Parathyroid adenoma (tissue), 2 donors: ENCODE measurements at regions not wholly inside any gene's neighbourhood (a gene's known extent, or its start where the extent isn't known, plus 50 kb on each side); places are given as distances from the start of the nearest gene placed in this dataset.

ENCODE experiments used
- H2AFZ ChIP-seq: fragments of 300-600 bp; sonication (generic); one replicate; pipeline ENCODE4 v1.7.0; 2017; ENCODE audit warnings: antibody characterized with exemption, mild to moderate bottlenecking
- H3K27ac ChIP-seq: fragments of 300-600 bp; sonication (generic); one replicate; pipeline ENCODE4 v1.7.0; 2017
- H3K27me3 ChIP-seq: fragments of 300-600 bp; sonication (generic); one replicate; pipeline ENCODE4 v1.7.0; 2017; ENCODE audit warnings: low read length; ENCODE audit not compliant: control insufficient read depth, insufficient read depth
- H3K36me3 ChIP-seq: fragments of 300-600 bp; sonication (generic); one replicate; pipeline ENCODE4 v1.7.0; 2017; ENCODE audit warnings: low read length; ENCODE audit not compliant: control insufficient read depth, insufficient read depth
- H3K4me1 ChIP-seq: fragments of 300-600 bp; sonication (generic); one replicate; pipeline ENCODE4 v1.7.0; 2017; ENCODE audit warnings: control low read depth
- H3K4me2 ChIP-seq: fragments of 300-600 bp; sonication (generic); one replicate; pipeline ENCODE4 v1.7.0; 2017; ENCODE audit warnings: low read length
- H3K4me3 ChIP-seq: fragments of 300-600 bp; sonication (generic); one replicate; pipeline ENCODE4 v1.7.0; 2017; ENCODE audit warnings: low read depth, low read length
- H3K79me2 ChIP-seq: fragments of 300-600 bp; sonication (generic); one replicate; pipeline ENCODE4 v1.7.0; 2017; ENCODE audit warnings: control low read depth
- H3K9ac ChIP-seq: fragments of 300-600 bp; sonication (generic); one replicate; pipeline ENCODE4 v1.7.0; 2017; ENCODE audit warnings: mild to moderate bottlenecking
- H3K9me3 ChIP-seq: fragments of 300-600 bp; sonication (generic); one replicate; pipeline ENCODE4 v1.7.0; 2017; ENCODE audit warnings: low read length; ENCODE audit not compliant: control insufficient read depth
- TF ChIP-seq, protein P1 (sequence below): fragments of 300-600 bp; sonication (generic); IDR thresholded peaks from one replicate; pipeline ENCODE4 v1.7.0; 2017; ENCODE audit warnings: antibody characterized with exemption, mild to moderate bottlenecking
- donor health status: primary hyperparathyroidism.

- TF ChIP-seq, protein P1, sequence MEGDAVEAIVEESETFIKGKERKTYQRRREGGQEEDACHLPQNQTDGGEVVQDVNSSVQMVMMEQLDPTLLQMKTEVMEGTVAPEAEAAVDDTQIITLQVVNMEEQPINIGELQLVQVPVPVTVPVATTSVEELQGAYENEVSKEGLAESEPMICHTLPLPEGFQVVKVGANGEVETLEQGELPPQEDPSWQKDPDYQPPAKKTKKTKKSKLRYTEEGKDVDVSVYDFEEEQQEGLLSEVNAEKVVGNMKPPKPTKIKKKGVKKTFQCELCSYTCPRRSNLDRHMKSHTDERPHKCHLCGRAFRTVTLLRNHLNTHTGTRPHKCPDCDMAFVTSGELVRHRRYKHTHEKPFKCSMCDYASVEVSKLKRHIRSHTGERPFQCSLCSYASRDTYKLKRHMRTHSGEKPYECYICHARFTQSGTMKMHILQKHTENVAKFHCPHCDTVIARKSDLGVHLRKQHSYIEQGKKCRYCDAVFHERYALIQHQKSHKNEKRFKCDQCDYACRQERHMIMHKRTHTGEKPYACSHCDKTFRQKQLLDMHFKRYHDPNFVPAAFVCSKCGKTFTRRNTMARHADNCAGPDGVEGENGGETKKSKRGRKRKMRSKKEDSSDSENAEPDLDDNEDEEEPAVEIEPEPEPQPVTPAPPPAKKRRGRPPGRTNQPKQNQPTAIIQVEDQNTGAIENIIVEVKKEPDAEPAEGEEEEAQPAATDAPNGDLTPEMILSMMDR, result no peak
- H2AFZ ChIP-seq, result peak overlapping the region; percentile 41
- no peaks in the 10 kb centered on the region for H3K9me3 ChIP-seq
- H3K79me2 ChIP-seq, result no peaks in the 10 kb centered on the region
- H3K36me3 ChIP-seq, result no peaks in the 10 kb centered on the region
- H3K4me3 ChIP-seq, result no peak overlapping the region
- H3K27ac ChIP-seq, result no peak overlapping the region
- H3K27me3 ChIP-seq, result no peaks in the 10 kb centered on the region
- no peaks in the 10 kb centered on the region for H3K4me1 ChIP-seq
- H3K9ac ChIP-seq, result no peak overlapping the region
- H3K4me2 ChIP-seq, result no peak overlapping the region
Measured at GRCh38 chr5:126718236-126718868, 58.6 kb upstream of the LMNB1 start.

- Histone ChIP-seq H3K4me2 (no peak overlapping the region), H3K27ac (no peak overlapping the region), H3K36me3 (no peaks in the 10 kb centered on the region), H3K79me2 (no peaks in the 10 kb centered on the region), H3K9me3 (no peaks in the 10 kb centered on the region), H3K4me1 (no peaks in the 10 kb centered on the region), H3K9ac (no peak overlapping the region), H3K4me3 (no peak overlapping the region), H2AFZ (no peak overlapping the region), H3K27me3 (no peaks in the 10 kb centered on the region)
- TF ChIP-seq, protein P1, result no peak
Measured at GRCh38 chr5:126720369-126720768, 56.6 kb upstream of the LMNB1 start.

DNA sequence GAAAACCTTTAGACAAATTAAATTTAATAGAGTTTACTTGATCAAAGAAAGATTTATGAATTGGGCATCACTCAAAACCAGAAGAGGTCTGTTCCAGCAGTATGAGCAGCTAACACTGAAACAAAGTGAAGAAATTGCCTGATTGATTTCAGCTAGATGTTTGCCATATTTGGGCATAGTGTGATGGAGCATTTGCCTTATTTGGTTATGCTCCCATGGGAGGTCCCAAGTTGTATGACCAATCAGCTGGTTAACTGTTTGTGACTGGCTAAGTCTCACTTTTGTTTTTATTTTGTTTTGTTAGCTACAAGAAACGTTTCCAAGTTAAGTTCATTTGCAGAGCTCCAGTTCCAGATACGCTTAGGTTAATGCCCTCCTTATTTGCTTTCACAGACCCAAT lies 53.3 kb upstream of the LMNB1 start:
- Histone ChIP-seq H3K4me2 (no peak overlapping the region), H3K9ac (no peak overlapping the region), H2AFZ (no peak overlapping the region), H3K9me3 (no peaks in the 10 kb centered on the region), H3K27ac (no peak overlapping the region), H3K27me3 (no peaks in the 10 kb centered on the region), H3K4me1 (no peaks in the 10 kb centered on the region), H3K4me3 (no peak overlapping the region), H3K36me3 (no peaks in the 10 kb centered on the region), H3K79me2 (no peaks in the 10 kb centered on the region)
- TF ChIP-seq, protein P1, result no peak
